ENCODE measurements at regions not wholly inside any gene's neighbourhood (a gene's known extent, or its start where the extent isn't known, plus 50 kb on each side); places are given as distances from the start of the nearest gene placed in this dataset.
A peak's percentile ranks its signal among the peaks of the same experiment; 100 is the strongest.

DNA sequence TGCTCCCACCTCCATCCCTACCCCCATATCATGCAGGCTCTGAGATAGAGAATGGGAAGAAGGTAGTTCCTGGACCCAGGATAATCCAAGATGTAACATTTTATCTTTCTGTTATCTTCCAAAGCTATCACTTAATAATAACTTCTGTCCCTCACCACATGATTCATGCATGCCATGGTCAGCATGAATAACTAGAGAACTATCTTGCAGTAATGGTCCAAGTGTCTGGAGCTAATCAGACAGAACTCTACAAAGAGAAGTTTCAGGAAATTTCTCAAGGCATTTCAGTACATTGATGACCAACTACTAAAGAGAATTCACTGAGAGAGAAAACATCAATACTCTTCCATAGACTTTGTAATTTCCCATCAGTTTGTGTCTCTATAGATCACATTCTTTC lies 1469.7 kb upstream of the PIK3C3 start:
- Histone ChIP-seq H2AK5ac (ENCODE audit: low read length, severe bottlenecking) (no peak overlapping the region), H2BK120ac (ENCODE audit: low read depth, low read length) (no peak overlapping the region), H3K4ac (ENCODE audit: low read depth in 1 of 2, low read length in 2 of 2) (no peak overlapping the region), H4K8ac (ENCODE audit: low read length) (no peak overlapping the region), H2BK15ac (ENCODE audit: low read depth, poor library complexity, severe bottlenecking) (no peak overlapping the region), H2AFZ (ENCODE audit: low read depth, low read length) (no peak overlapping the region), H3K27ac (ENCODE audit: low read length, poor library complexity, severe bottlenecking) (no peak overlapping the region), H3K4me3 (ENCODE audit: insufficient read depth in 1 of 2, low read depth in 1 of 2, low read length in 2 of 2) (no peak overlapping the region), H4K91ac (ENCODE audit: low read length) (no peak overlapping the region), H3K9ac (ENCODE audit: low read length) (no peak overlapping the region), H2BK12ac (ENCODE audit: low read length in 2 of 2) (no peak overlapping the region), H2BK5ac (ENCODE audit: low read depth, low read length, poor library complexity, severe bottlenecking) (no peak overlapping the region), H3K18ac (ENCODE audit: low read depth in 1 of 2, low read length in 2 of 2) (no peak overlapping the region), H3K23ac (ENCODE audit: low read length in 2 of 2) (no peak overlapping the region), H3K79me1 (replicated peaks; ENCODE audit: low read length, poor library complexity, severe bottlenecking) (no peaks in the 10 kb centered on the region), H3K9me3 (ENCODE audit: control insufficient read depth, low read length) (no peaks in the 10 kb centered on the region), H3K27me3 (ENCODE audit: control insufficient read depth in 1 of 2, insufficient read depth in 1 of 2, low read length in 2 of 2) (no peaks in the 10 kb centered on the region), H3K4me2 (ENCODE audit: low read length, poor library complexity, severe bottlenecking) (no peak overlapping the region), H3K4me1 (ENCODE audit: control insufficient read depth, insufficient read depth, low read depth, low read length) (no peaks in the 10 kb centered on the region), H3K14ac (ENCODE audit: low read length in 2 of 2) (no peak overlapping the region), H3K36me3 (ENCODE audit: control insufficient read depth in 1 of 2, insufficient read depth in 2 of 2, low read depth in 1 of 2, low read length in 2 of 2) (no peaks in the 10 kb centered on the region)
- peak; percentile 65 for DNase-seq

DNA sequence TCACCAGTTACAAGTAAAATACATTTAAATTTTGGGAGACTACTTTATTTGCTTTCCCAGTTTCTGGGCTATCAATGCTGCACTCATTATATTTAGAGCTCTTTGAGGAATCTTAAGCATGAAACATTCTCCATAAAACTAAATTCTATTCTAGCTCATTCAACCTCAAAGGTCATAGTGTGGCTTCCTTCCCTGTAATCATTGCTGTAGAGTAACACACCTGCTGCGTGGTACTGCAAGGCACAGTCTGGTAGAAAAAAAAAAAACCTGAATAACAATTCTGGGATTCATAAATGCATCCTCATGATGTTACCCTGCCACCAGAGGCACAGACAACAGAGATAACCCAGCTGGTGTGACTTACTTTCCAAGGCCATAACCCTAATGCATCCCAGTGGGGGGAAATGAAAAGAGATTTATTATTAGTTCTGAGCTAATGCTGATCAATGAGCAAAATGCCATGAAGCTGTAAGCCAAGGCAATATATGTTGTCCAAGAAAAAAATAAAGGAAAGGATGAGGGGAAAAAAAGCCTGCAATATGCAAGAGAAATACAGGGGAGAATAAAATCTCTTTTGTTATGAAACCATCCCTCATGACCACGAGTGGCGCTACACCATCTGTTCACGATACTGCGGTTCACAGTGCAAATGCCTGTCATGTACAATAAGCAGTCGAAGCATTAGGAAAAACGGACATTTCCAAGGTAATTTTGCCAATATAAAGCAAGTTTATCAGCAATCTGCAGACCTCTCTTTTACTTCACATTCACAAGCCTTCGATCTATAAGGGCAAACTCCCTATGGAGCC lies 1481.6 kb upstream of the PIK3C3 start:
- DNase-seq, result no peak
- H3K9me3 ChIP-seq (ENCODE audit: control insufficient read depth, low read length), result no peaks in the 10 kb centered on the region
- no peak overlapping the region for H2BK12ac ChIP-seq (ENCODE audit: low read length in 2 of 2)
- no peak overlapping the region for H3K4me2 ChIP-seq (ENCODE audit: low read length, poor library complexity, severe bottlenecking)
- H3K9ac ChIP-seq (ENCODE audit: low read length), result no peak overlapping the region
- H2BK120ac ChIP-seq (ENCODE audit: low read depth, low read length), result no peak overlapping the region
- H3K79me1 ChIP-seq (replicated peaks; ENCODE audit: low read length, poor library complexity, severe bottlenecking), result no peaks in the 10 kb centered on the region
- no peaks in the 10 kb centered on the region for H3K36me3 ChIP-seq (ENCODE audit: control insufficient read depth in 1 of 2, insufficient read depth in 2 of 2, low read depth in 1 of 2, low read length in 2 of 2)
- H2BK15ac ChIP-seq (ENCODE audit: low read depth, poor library complexity, severe bottlenecking), result no peak overlapping the region
- no peak overlapping the region for H3K23ac ChIP-seq (ENCODE audit: low read length in 2 of 2)
- no peak overlapping the region for H4K91ac ChIP-seq (ENCODE audit: low read length)
- no peak overlapping the region for H2AFZ ChIP-seq (ENCODE audit: low read depth, low read length)
- H3K18ac ChIP-seq (ENCODE audit: low read depth in 1 of 2, low read length in 2 of 2), result no peak overlapping the region
- H3K27me3 ChIP-seq (ENCODE audit: control insufficient read depth in 1 of 2, insufficient read depth in 1 of 2, low read length in 2 of 2), result no peaks in the 10 kb centered on the region
- no peak overlapping the region for H3K4ac ChIP-seq (ENCODE audit: low read depth in 1 of 2, low read length in 2 of 2)
- no peak overlapping the region for H3K4me3 ChIP-seq (ENCODE audit: insufficient read depth in 1 of 2, low read depth in 1 of 2, low read length in 2 of 2)
- no peak overlapping the region for H4K8ac ChIP-seq (ENCODE audit: low read length)
- WGBS, result 90% methylated on average over 8 of the region's 8 CpGs
- peak overlapping the region; percentile 40 for H3K27ac ChIP-seq (ENCODE audit: low read length, poor library complexity, severe bottlenecking)
- no peaks in the 10 kb centered on the region for H3K4me1 ChIP-seq (ENCODE audit: control insufficient read depth, insufficient read depth, low read depth, low read length)
- H3K14ac ChIP-seq (ENCODE audit: low read length in 2 of 2), result no peak overlapping the region
- H2AK5ac ChIP-seq (ENCODE audit: low read length, severe bottlenecking), result peak overlapping the region; percentile 14
- no peak overlapping the region for H2BK5ac ChIP-seq (ENCODE audit: low read depth, low read length, poor library complexity, severe bottlenecking)

DNA sequence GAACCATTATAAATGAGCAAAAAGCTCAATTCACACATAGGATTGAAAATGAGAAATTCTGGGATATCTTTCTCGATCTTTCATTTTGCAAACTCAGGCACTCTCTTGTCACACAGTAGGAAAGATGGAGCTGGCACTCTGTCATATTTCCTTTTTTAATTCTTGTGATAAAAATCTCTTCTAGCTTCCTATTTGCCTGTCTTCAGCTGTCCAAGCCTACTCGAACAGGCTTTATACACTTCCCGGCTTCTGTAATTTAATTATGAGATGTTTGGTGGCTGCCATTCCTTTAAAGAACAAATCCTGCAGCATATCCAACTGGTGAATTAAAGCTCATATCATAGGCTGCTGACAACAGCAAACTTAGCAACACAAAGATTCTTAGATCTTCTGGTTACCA lies 1484.3 kb upstream of the PIK3C3 start:
- Histone ChIP-seq H3K4me2 (ENCODE audit: low read length, poor library complexity, severe bottlenecking) (no peak overlapping the region), H3K23ac (ENCODE audit: low read length in 2 of 2) (no peak overlapping the region), H3K27ac (ENCODE audit: low read length, poor library complexity, severe bottlenecking) (no peak overlapping the region), H2BK15ac (ENCODE audit: low read depth, poor library complexity, severe bottlenecking) (no peak overlapping the region), H3K79me1 (replicated peaks; ENCODE audit: low read length, poor library complexity, severe bottlenecking) (no peaks in the 10 kb centered on the region), H2AK5ac (ENCODE audit: low read length, severe bottlenecking) (no peak overlapping the region), H3K18ac (ENCODE audit: low read depth in 1 of 2, low read length in 2 of 2) (no peak overlapping the region), H3K4me1 (ENCODE audit: control insufficient read depth, insufficient read depth, low read depth, low read length) (no peaks in the 10 kb centered on the region), H2BK120ac (ENCODE audit: low read depth, low read length) (no peak overlapping the region), H4K91ac (ENCODE audit: low read length) (no peak overlapping the region), H3K4me3 (ENCODE audit: insufficient read depth in 1 of 2, low read depth in 1 of 2, low read length in 2 of 2) (no peak overlapping the region), H2AFZ (ENCODE audit: low read depth, low read length) (no peak overlapping the region), H3K14ac (ENCODE audit: low read length in 2 of 2) (no peak overlapping the region), H3K9me3 (ENCODE audit: control insufficient read depth, low read length) (no peaks in the 10 kb centered on the region), H3K9ac (ENCODE audit: low read length) (no peak overlapping the region), H3K27me3 (ENCODE audit: control insufficient read depth in 1 of 2, insufficient read depth in 1 of 2, low read length in 2 of 2) (no peaks in the 10 kb centered on the region), H4K8ac (ENCODE audit: low read length) (no peak overlapping the region), H2BK12ac (ENCODE audit: low read length in 2 of 2) (no peak overlapping the region), H3K36me3 (ENCODE audit: control insufficient read depth in 1 of 2, insufficient read depth in 2 of 2, low read depth in 1 of 2, low read length in 2 of 2) (no peaks in the 10 kb centered on the region), H3K4ac (ENCODE audit: low read depth in 1 of 2, low read length in 2 of 2) (no peak overlapping the region), H2BK5ac (ENCODE audit: low read depth, low read length, poor library complexity, severe bottlenecking) (no peak overlapping the region)
- WGBS, result 100% methylated on average over 3 of the region's 3 CpGs
- DNase-seq, result no peak

DNA sequence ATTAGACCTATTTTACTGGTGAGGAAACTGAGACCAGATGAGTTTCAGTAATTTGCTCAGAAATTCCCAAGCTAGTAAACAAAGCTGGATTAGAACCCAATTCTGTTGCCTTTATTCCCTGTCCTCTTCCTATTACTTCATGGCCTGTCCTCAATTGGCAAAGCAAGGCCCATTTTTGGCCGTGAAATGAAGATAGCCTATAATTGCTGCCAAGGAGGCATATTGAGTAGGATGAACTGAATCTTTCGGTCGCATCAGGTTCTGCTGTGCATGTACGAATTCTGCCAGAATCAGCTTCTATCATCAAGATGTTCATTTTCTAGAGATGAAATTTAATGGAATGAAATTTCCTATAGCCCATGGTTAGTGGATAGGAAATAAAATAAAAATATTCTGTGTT lies 1485.2 kb upstream of the PIK3C3 start:
- H3K27me3 ChIP-seq (ENCODE audit: control insufficient read depth in 1 of 2, insufficient read depth in 1 of 2, low read length in 2 of 2), result no peaks in the 10 kb centered on the region
- H2BK120ac ChIP-seq (ENCODE audit: low read depth, low read length), result no peak overlapping the region
- no peak overlapping the region for H2BK5ac ChIP-seq (ENCODE audit: low read depth, low read length, poor library complexity, severe bottlenecking)
- no peaks in the 10 kb centered on the region for H3K4me1 ChIP-seq (ENCODE audit: control insufficient read depth, insufficient read depth, low read depth, low read length)
- H2BK12ac ChIP-seq (ENCODE audit: low read length in 2 of 2), result no peak overlapping the region
- no peaks in the 10 kb centered on the region for H3K9me3 ChIP-seq (ENCODE audit: control insufficient read depth, low read length)
- no peak overlapping the region for H3K23ac ChIP-seq (ENCODE audit: low read length in 2 of 2)
- H2AK5ac ChIP-seq (ENCODE audit: low read length, severe bottlenecking), result no peak overlapping the region
- H3K4me2 ChIP-seq (ENCODE audit: low read length, poor library complexity, severe bottlenecking), result no peak overlapping the region
- WGBS, result 86% methylated on average over 1 of the region's 4 CpGs
- H2AFZ ChIP-seq (ENCODE audit: low read depth, low read length), result no peak overlapping the region
- H4K8ac ChIP-seq (ENCODE audit: low read length), result no peak overlapping the region
- no peak overlapping the region for H3K18ac ChIP-seq (ENCODE audit: low read depth in 1 of 2, low read length in 2 of 2)
- H3K9ac ChIP-seq (ENCODE audit: low read length), result no peak overlapping the region
- H3K14ac ChIP-seq (ENCODE audit: low read length in 2 of 2), result no peak overlapping the region
- H3K4me3 ChIP-seq (ENCODE audit: insufficient read depth in 1 of 2, low read depth in 1 of 2, low read length in 2 of 2), result no peak overlapping the region
- no peaks in the 10 kb centered on the region for H3K79me1 ChIP-seq (replicated peaks; ENCODE audit: low read length, poor library complexity, severe bottlenecking)
- no peak overlapping the region for H2BK15ac ChIP-seq (ENCODE audit: low read depth, poor library complexity, severe bottlenecking)
- no peak overlapping the region for H3K4ac ChIP-seq (ENCODE audit: low read depth in 1 of 2, low read length in 2 of 2)
- H4K91ac ChIP-seq (ENCODE audit: low read length), result no peak overlapping the region
- H3K36me3 ChIP-seq (ENCODE audit: control insufficient read depth in 1 of 2, insufficient read depth in 2 of 2, low read depth in 1 of 2, low read length in 2 of 2), result no peaks in the 10 kb centered on the region
- H3K27ac ChIP-seq (ENCODE audit: low read length, poor library complexity, severe bottlenecking), result no peak overlapping the region
- DNase-seq, result no peak
